ENCODE measurements at regions not wholly inside any gene's neighbourhood (a gene's known extent, or its start where the extent isn't known, plus 50 kb on each side); places are given as distances from the start of the nearest gene placed in this dataset.
"Not testable (repeated sequence)": the region's sequence is repeated elsewhere in the genome, so short reads cannot be mapped to it uniquely, and the experiment has no call there.

DNA sequence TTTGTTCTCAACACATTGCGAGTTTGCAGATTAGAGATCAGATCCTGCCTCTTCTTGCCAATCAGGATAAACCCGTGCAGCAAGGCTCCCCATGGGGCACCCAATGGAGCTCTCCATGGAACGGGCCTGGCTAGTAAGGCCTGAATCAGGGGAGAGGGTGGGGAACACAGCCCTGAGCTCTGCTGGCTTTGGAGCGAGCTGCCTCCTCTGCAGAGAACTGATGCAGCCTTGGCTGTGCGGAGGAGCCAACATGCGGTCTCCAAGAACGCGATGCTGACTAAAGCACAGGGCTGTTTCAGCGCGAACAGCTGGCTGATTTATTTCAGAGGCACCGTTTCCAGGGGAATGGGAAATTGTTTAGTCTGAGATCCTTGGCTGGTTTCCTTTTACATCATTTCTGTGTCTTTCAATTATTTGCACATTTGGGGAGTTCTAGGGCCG lies 139.7 kb downstream of the TSEN15 start:
- peaks cover 4% of the 10 kb centered on the region for H3K4me1 ChIP-seq (ENCODE audit: insufficient read depth)
- DNase-seq = peak; percentile 53 to 79 (median 70)
- intact Hi-C loops (cut with DNase I) = no loop called here
- WGBS, 3 donors = 5 to 8% (median 5%) methylated on average over 12 of the region's 12 CpGs
- no peak overlapping the region for H3K4me3 ChIP-seq
- TF ChIP-seq EP300 (IDR thresholded peaks at IDR 0.05) = no peak
- TF ChIP-seq, protein P1, sequence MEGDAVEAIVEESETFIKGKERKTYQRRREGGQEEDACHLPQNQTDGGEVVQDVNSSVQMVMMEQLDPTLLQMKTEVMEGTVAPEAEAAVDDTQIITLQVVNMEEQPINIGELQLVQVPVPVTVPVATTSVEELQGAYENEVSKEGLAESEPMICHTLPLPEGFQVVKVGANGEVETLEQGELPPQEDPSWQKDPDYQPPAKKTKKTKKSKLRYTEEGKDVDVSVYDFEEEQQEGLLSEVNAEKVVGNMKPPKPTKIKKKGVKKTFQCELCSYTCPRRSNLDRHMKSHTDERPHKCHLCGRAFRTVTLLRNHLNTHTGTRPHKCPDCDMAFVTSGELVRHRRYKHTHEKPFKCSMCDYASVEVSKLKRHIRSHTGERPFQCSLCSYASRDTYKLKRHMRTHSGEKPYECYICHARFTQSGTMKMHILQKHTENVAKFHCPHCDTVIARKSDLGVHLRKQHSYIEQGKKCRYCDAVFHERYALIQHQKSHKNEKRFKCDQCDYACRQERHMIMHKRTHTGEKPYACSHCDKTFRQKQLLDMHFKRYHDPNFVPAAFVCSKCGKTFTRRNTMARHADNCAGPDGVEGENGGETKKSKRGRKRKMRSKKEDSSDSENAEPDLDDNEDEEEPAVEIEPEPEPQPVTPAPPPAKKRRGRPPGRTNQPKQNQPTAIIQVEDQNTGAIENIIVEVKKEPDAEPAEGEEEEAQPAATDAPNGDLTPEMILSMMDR (IDR thresholded peaks at IDR 0.05) = no peak
- no peak for TF ChIP-seq POLR2A (IDR thresholded peaks at IDR 0.05)
- no peaks in the 10 kb centered on the region for H3K36me3 ChIP-seq
- H3K27ac ChIP-seq = no peak overlapping the region
- no peaks in the 10 kb centered on the region for H3K9me3 ChIP-seq
- no peaks in the 10 kb centered on the region for H3K27me3 ChIP-seq

DNA sequence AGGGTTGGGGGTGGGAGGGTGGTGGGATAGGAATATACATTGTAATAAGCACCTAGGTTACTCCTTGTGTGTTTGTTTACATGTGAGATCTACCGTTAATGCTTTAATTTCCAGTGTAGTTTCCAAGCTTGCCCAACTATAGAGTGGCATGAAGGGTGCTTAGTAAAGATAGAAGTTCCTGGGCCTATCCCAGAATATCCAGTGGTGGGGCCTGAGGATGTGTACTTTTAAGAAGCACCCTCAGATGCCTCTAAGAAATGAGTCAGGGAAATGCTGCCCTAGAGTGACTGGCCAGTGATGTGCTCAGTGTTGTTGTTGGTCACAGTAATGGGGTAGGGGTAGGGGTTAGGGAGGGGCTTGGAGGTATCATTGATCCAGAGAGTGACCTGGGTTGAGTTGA lies 141.3 kb downstream of the TSEN15 start:
- DNase-seq = no peak
- no peaks in the 10 kb centered on the region for H3K27me3 ChIP-seq
- no peaks in the 10 kb centered on the region for H3K36me3 ChIP-seq
- peaks cover 4% of the 10 kb centered on the region for H3K4me1 ChIP-seq (ENCODE audit: insufficient read depth)
- no peak overlapping the region for H3K4me3 ChIP-seq
- no peaks in the 10 kb centered on the region for H3K9me3 ChIP-seq
- 79 to 94% (median 92%) methylated on average over 1 of the region's 1 CpG for WGBS, 3 donors
- TF ChIP-seq, protein P1 (IDR thresholded peaks at IDR 0.05) = no peak
- TF ChIP-seq POLR2A (IDR thresholded peaks at IDR 0.05) (no peak), EP300 (IDR thresholded peaks at IDR 0.05) (no peak)
- H3K27ac ChIP-seq = no peak overlapping the region
- intact Hi-C loops (cut with DNase I) = no loop called here

DNA sequence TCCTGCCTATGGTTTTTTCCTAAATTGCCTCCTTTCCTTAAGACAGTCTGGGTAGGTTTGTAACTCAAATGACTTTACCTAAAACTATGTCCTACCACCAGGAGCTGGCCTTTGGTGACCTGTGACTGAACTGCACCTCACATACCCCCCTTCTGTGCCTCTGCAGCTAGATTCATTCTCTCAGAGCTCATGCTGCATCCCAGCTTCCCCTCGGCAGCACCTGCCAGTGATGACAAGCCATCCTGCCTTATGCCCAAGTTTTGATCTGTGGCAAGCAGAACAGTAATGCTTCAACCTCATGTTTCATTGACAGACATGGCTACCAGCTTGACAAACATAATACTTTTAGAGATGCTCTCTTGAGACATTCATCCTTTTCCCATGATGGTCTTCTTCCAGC lies 141.9 kb downstream of the TSEN15 start:
- H3K27me3 ChIP-seq = no peaks in the 10 kb centered on the region
- no peaks in the 10 kb centered on the region for H3K36me3 ChIP-seq
- 96 to 100% (median 100%) methylated on average over 1 of the region's 1 CpG for WGBS, 3 donors
- H3K4me3 ChIP-seq = no peak overlapping the region
- intact Hi-C loops (cut with DNase I) = no loop called here
- peaks cover 4% of the 10 kb centered on the region for H3K4me1 ChIP-seq (ENCODE audit: insufficient read depth)
- H3K9me3 ChIP-seq = no peaks in the 10 kb centered on the region
- DNase-seq = no peak
- no peak overlapping the region for H3K27ac ChIP-seq
- TF ChIP-seq POLR2A (IDR thresholded peaks at IDR 0.05) = no peak
- TF ChIP-seq EP300 (IDR thresholded peaks at IDR 0.05) = no peak
- TF ChIP-seq, protein P1 (IDR thresholded peaks at IDR 0.05) = no peak

DNA sequence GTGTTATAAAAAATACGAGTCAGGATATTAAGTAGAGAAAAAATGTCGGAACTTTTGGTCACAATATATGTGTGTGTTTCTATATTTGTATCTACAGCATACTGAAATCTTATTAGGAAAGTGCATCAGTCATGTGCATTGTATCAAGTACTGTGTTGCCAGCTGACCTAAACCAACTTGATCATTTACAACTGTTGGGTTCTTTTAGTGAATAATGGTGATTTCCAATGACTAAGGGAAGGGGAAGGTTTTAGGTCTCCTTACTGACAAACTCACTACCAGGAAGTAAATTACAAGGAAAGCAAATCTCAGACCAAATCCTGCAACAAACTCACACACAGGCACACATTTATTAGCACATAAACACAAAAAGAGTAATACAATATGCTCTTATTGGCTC lies 142.7 kb downstream of the TSEN15 start:
- Histone ChIP-seq H3K27ac (no peak overlapping the region), H3K4me1 (ENCODE audit: insufficient read depth) (peaks cover 4% of the 10 kb centered on the region), H3K4me3 (no peak overlapping the region), H3K36me3 (no peaks in the 10 kb centered on the region), H3K9me3 (no peaks in the 10 kb centered on the region), H3K27me3 (no peaks in the 10 kb centered on the region)
- 96 to 100% (median 98%) methylated on average over 2 of the region's 2 CpGs for WGBS, 3 donors
- intact Hi-C loops (cut with DNase I) = no loop called here
- TF ChIP-seq POLR2A (IDR thresholded peaks at IDR 0.05) = no peak
- TF ChIP-seq EP300 (IDR thresholded peaks at IDR 0.05) = no peak
- TF ChIP-seq, protein P1 (IDR thresholded peaks at IDR 0.05) = no peak
- no peak for DNase-seq

DNA sequence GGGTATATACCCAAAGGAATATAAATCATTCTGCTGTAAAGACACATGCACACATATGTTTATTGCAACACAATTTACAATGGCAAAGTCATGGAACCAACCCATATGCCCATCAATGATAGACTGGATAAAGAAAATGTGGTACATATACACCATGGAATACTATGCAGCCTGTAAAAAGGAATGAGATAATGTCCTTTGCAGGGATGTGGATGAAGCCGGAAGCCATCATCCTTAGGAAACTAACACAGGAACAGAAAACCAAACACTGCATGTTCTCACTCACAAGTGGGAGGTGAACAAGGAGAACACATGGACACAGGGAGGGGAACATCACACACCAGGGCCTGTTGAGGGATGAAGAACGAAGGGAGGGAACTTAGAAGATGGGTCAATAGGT lies 144.2 kb downstream of the TSEN15 start:
- not testable (repeated sequence) for H3K27ac ChIP-seq; H3K27me3 ChIP-seq; H3K9me3 ChIP-seq; DNase-seq; H3K4me3 ChIP-seq; H3K4me1 ChIP-seq (ENCODE audit: insufficient read depth); H3K36me3 ChIP-seq
- intact Hi-C loops (cut with DNase I) = loop anchor here in 1 of 4 donors (5.0 kb wide), 1 partner anchor 33 kb away; no protein-coding TSS in a partner anchor
- 91 to 96% (median 93%) methylated on average over 2 of the region's 2 CpGs for WGBS, 3 donors
